ENCODE measurements at regions not wholly inside any gene's neighbourhood (a gene's known extent, or its start where the extent isn't known, plus 50 kb on each side); places are given as distances from the start of the nearest gene placed in this dataset.

DNA sequence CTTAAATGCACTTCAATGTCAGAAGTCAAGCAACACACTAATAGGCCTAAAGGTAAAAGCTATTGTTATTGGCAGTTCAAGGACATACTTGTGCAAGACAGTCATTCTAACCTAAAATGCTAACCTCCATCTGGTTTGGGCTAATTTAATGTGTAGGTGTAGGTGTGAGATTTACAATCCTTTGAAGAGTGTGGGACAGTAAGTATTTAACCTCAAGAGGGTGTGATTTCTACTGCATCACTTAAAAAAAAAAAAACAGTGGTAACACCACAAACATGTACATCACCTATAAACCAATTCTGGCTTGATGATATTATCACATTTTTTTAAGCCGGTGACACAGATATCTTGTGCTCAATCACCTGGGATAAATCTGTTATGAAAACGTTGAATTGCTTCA is 127.5 kb upstream of the MEF2C start:
- no peak for DNase-seq (ENCODE audit: low read depth)

DNA sequence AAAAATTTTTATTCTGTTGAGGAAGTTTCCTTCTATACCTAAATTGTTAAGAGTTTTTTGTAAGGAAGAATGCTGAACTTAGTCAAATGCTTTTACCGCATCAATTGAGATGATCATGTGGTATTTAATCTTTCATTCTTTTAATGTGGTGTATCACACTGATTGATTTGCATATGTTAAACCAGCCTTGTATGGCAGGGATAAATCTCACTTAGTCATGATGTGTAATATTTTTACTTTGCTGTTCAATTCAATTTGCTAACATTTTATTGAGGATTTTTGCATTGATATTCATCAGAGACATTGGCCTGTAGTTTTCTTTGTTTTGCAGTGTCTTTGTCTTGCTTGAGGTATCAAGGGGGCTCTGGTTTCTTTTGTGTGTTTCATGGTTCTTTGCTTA is 125.3 kb upstream of the MEF2C start:
- no peak for DNase-seq (ENCODE audit: low read depth)

GRCh38 chr5:89005990-89006389 is 123.0 kb upstream of the MEF2C start:
- DNase-seq (ENCODE audit: low read depth): no peak

GRCh38 chr5:89004379-89004778 is 121.4 kb upstream of the MEF2C start:
- no peak for DNase-seq (ENCODE audit: low read depth)

DNA sequence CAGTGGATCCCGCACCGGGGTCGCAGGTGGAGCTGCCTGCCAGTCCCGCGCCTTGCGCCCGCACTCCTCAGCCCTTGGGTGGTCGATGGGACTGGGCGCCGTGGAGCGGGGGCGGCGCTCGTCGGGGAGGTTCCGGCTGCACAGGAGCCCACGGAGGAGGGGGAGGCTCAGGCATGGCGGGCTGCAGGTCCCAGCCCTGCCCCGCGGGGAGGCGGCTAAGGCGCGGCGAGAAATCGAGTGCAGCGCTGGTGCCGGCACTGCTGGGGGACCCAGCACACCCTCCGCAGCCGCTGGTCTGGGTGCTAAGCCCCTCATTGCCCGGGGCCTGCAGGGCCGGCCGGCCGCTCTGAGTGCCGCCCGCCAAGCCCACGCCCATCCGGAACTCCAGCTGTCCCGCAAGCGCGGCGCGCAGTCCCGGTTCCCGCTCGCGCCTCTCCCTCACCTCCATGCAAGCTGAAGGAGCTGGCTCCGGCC is 120.6 kb upstream of the MEF2C start:
- DNase-seq (ENCODE audit: low read depth): no peak

DNA sequence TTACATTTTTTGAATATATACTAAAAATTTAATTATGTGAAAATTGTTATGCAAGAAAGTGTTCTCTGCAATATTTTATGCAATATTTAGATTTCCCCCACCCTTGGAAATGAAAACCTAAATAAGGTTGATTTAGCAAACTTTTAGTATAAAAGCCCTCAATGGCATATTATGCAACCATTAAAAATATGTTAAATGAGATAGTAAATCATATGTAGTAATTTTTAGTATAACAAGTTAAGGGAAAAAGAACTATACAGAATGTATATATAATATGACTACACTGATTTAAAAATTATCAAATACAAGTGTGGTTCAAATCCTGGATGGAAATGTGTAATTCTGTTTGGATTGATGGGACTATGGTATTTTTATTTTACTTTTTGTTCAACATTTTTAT is 116.9 kb upstream of the MEF2C start:
- no peak for DNase-seq (ENCODE audit: low read depth)

GRCh38 chr5:88997937-88998336 is 115.0 kb upstream of the MEF2C start:
- no peak for DNase-seq (ENCODE audit: low read depth)

DNA sequence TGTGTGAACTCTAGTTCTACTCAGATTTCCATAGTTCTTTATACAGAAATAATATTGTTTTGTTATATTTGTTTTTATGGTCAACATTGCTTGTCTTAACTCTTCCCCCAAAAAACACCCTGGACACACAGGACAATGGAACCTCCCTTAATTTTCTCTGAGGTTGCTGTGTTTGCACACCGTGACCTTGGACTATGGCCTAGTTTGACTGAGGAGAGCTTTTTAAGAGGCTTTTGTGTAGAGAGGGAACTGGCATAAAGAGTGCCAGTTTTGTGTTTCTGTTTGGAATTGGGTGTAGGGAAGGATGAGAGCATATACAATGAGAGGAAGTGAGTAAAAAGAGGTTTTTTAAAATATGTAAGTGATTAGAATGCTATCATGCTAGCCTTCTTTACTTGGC is 101.1 kb upstream of the MEF2C start:
- no peak for DNase-seq (ENCODE audit: low read depth)

DNA sequence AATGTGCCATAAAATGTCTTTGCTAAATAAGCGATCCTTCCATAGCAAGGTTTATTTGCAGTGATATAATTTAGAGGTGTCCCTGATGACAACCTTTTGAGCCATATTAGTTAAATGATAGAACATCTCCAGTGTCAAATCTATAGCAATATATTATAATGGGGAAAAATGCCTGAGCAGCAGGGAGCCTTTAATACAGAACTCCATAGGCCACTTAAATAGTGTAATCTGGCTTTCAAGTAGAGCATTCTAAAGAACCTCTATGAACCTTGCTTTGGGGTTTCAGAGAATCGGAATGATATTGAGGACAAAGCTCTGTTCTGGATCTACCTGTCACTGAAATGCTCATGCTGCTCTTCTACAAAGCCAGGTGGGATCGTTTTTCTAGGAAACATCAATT is 96.7 kb upstream of the MEF2C start:
- DNase-seq (ENCODE audit: low read depth): no peak

DNA sequence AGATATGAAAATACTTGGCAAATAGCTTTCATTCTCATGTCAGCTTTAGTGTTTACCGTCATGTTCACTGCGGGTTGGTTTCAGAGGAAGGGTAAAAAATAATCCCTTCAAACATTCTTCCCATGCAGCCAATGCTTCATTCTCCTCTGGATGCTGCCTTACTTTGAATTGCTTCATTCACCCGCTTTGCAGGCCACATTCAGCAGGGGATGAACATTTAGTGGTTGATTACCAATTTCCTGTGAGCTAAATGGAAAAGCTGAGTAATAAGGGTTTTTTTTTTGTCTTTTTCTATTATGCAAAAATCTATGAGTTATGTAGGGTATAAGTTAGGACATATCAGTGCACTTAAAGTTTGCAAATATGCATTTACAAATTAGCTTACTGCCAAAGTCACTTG is 96.3 kb upstream of the MEF2C start:
- DNase-seq (ENCODE audit: low read depth): peak; percentile 72

- no peak for DNase-seq (ENCODE audit: low read depth)
Observed at GRCh38 chr5:88976914-88977313, 93.9 kb upstream of the MEF2C start.

DNA sequence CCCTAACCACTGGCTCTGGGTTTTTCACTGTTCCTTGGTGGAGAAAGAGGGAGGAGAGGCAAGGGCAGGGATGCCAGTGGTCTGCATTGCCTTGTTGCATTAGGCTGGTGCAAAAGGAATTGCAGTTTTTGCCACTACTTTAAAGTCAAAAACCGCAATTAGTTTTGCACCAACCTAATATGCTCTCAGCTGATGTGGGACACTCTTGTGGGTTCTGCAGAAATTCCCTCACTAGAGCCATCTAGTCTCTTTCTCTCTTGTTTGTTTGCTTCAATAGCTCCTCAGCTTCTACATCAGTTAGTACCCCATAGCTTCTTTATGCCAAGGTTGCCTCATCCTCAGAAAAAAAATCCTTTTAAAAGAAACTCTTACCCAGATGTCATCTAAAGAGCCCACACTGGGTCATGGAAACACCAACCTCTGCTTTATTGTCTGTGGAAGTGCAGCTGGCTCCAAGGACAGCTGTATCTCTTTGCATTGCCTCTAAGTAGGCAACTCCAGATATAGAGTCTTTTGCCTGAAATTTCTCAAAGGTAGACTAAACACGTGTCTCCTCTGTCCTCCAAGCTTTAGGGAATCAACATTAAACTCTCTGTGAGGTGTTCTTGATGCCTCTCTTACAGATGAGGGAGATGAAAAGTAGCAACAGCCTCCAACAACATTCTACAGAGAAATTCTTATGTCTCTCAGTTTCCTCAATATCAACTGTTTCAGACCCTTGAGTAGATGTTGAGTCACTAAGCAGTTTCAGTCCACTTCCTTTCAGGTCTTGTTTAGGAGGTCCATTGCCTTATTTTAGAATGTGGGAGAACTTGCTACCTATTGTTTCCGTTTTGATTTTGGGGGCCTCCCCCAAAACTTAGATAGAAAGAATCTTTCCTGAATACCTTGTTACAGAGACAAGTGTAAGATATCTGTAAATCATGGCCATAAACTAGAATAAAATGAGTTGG is 84.9 kb upstream of the MEF2C start:
- no peak for DNase-seq (ENCODE audit: low read depth)

DNA sequence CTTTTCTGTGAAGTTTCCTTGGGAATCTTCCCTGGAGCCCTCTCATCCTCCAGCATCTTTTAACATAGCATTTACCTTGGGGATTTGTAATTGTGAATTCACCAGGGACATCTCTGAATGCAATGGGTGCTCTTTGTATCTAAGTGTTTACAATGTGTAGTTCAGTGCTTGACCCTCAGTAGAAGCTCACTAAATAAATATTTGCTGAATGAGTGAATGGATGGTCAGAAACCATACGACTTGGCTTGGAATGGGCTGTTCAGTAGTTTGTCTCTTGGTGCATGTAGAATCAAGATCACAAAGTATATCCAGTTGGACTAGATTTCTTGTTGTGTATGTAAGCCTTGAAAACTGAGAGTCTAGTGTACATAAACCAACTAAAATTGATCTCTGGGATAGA is 81.8 kb upstream of the MEF2C start:
- DNase-seq (ENCODE audit: low read depth): no peak

DNA sequence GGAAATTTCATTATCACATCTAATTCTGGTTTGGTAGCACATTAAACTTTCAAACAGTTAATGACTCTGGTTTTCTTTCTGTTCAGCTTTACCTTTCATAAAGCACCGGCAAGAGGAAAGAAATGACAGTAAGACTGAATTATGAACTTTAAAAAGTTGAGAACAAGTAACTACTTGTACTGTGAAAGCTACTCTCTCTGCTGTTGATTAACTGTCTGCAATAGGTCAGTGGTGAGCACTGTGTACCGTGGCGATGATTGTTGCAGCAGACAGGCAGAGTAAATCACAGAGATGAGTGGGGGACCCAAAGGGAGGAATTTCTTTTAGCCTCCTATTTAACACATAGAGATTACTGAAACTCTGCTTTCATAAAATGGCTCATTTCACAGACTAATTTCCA is 74.0 kb upstream of the MEF2C start:
- no peak for DNase-seq (ENCODE audit: low read depth)

GRCh38 chr5:88956416-88956815 is 73.4 kb upstream of the MEF2C start:
- peak; percentile 23 for DNase-seq (ENCODE audit: low read depth)

- DNase-seq (ENCODE audit: low read depth): no peak
Observed at GRCh38 chr5:88955403-88955802, 72.4 kb upstream of the MEF2C start.

GRCh38 chr5:88954511-88954910 is 71.5 kb upstream of the MEF2C start:
- no peak for DNase-seq (ENCODE audit: low read depth)

DNA sequence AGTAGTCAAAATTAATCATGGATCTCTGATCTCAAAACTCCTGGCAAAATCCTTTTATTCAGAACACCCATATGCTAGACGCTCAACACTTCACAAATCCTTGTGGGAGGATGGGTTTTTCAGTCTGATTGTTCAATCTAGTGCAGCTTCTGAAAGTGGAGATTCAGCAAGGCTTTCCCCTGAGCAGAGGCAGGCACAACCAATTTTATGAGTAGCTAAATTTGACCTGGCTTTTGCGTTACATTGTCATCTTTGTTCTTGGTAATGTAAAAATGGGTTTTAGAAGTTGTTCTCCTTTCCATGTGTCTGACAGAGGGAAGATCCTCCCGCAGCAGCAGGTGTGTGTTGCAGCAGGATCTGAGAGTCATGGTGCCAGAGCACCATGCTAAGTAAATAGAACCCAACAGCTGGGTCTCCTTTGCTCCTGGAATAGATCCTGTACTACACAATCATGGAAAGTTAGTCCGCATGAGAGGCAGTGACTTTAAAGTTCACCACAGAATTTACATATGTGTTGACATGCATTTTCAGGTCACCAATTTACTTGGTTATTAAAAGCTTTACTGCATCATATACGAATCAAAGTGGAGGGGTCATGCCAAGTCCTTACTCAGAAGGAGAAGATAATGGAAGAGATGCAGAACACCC is 70.1 kb upstream of the MEF2C start:
- DNase-seq (ENCODE audit: low read depth): no peak

GRCh38 chr5:88952344-88952743 is 69.4 kb upstream of the MEF2C start:
- DNase-seq (ENCODE audit: low read depth): no peak

DNA sequence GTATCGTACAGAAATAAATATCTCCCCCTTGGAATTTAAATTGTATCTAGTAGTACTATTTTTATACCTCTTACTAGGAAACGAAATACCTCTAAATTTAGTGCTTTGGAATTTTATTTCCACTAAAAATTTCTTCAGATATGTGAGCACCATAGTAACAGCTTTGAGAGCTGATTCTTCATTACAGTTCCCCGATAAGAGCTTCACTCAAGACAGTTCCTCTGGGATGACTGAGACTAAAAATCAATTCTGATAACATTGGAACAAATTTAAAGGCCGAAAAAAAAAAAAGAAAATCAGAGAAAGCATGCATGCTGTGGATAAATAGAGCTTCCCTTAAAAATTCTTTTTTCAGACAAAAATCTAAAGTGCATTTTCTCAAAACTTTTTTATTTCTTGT is 68.5 kb upstream of the MEF2C start:
- DNase-seq (ENCODE audit: low read depth): no peak

DNA sequence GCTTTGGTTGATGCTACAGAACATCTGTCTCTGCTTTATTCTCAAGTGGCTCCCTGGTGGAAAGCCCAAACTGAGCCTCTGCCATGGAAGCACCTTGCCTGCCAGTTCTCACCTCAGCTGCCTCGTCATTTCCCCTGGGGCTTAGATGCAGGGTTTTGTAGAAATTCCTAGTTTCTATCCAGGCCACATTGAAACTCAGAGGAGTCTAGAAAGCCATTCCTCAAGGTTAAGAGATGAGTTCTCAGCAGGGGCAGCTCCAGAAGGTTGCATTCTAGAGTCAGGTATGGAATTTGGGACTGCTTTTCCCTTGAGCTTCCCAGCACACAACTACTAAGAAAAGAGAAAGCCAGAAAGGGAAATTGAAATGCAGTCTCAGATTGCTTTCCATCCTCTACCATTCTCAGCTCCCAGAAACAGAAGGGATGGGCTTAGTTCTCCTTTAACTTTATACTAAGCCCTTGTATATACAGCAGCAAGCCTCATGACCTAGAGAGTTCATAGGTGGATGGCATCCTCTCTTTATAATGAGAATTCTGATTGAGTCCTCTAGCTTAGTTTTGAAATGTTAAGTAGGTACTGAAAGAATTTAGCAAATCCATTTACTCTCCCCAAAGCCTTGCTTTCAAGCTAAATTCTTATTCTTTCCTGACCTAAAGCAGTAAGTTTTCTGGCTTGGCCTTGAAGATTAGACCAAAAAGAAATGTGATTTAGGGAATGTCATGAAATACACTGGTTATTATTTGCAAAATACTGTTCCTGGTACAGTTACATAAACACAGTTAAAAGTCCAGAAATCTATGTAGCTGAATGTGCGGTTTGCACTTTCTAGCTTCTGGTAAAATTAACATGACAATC is 66.0 kb upstream of the MEF2C start:
- no peak for DNase-seq (ENCODE audit: low read depth)

Data from HT1080 (cell line).